DMS153 treated with DMSO at 0.1 percent for 48 hours (cell line): ENCODE measurements at regions not wholly inside any gene's neighbourhood (a gene's known extent, or its start where the extent isn't known, plus 50 kb on each side); places are given as distances from the start of the nearest gene placed in this dataset.
"Not testable (repeated sequence)": the region's sequence is repeated elsewhere in the genome, so short reads cannot be mapped to it uniquely, and the experiment has no call there.

ENCODE experiments used
- DNase-seq: peaks from one replicate; lab custom pipeline; 2025; ENCODE audit not compliant: unreplicated experiment; lab: John Stamatoyannopoulos, UW

DNA sequence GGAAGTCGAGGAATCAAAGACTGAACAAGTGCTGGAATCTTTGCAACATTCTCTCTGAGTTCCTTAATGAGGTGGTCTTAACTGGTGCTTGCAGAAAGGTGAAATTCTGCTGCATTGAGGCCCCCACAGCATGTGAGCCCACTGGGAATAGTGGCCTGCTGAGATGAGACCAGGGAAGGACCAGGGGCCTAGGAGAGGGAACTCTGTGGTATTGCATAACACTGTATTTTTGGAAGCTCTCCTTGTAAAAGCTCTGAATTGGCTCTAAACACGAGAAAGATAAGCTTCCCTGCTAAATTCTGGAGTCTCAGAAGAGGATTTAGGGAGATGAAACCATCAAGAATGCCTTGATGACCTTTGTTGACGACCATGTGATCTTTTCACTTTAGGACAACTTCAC lies 100.4 kb upstream of the TSC22D1 start:
- no peak for DNase-seq

DNA sequence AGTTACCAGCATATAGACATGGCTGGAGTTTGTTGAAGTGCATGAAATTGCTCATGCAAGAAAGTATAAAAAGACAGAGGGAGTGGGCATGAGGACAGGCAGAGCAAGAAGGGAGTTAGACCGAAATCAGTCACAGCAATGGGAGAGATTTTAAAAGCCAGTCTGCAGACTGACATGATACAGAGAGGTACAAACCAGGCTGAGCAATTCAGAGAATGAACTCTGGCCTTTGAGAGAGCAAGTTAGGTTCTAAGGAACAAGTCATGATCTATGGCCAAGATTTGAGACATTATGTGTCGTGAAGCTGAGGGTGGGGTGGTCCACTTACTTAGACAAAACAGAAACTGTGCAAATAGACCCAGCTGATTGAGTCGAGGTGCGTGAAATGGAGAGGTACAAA lies 93.4 kb upstream of the TSC22D1 start:
- no peak for DNase-seq

- DNase-seq, result no peak
Measured at GRCh38 chr13:44668688-44669087, 92.6 kb upstream of the TSC22D1 start.

GRCh38 chr13:44667943-44668342 lies 91.8 kb upstream of the TSC22D1 start:
- no peak for DNase-seq

- not testable (repeated sequence) for DNase-seq
Measured at GRCh38 chr13:44666538-44666937, 90.4 kb upstream of the TSC22D1 start.

GRCh38 chr13:44664308-44664707 lies 88.2 kb upstream of the TSC22D1 start:
- DNase-seq, result no peak

DNA sequence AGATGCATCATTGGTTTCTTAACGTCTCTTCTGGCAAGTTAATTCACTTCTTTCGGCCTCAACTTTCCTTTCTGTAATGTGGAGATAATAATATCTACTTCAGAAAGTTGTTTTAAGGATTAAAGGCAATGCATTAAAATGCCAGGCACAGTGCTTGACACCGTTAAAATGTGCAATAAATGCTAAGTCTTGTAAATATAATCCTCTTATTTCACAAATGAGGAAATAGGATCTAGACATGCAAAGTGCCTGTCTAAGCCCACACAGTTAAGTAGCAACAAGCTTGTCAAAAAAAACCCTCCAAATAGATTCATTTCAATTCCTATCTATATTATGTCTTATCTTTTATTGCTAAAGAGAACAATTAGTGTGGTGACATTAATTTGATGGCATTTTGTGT lies 86.4 kb upstream of the TSC22D1 start:
- no peak for DNase-seq

DNA sequence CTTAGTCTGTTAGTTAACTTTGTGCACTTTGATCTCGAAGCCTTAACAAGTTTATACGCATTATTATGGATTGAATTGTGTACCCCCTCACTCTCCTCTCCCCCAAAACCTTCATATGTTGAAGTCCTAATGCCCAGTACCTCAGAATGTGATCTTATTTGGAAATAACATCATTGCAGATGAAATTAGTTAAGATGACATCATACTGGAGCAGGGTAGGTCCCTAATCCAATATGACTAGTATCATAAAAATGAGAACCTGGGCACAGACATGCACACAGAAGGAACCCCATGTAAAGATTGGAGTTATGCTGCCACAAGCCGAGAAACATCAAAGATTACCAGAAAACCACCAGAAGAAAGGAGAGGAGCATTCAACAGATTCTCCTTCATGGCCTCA lies 85.8 kb upstream of the TSC22D1 start:
- DNase-seq, result no peak

DNA sequence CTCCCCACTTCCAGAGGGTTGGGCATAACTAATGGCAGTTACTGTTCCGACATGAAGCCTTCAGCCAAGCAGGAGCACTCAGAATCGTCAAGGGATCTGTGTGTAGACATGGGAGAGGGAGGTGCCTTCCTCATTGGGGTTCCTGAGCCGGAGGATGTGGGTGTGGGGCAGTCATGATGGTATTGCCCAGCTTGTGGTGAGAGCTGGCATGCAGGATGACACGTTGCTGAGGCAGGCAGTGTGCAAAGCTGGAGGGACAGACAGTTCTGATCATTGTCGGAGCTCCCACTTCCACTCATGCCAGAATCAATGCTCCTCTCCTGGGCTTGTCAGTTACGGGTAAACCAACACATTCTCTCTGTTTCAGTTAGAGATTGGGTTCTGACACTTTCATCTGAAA lies 83.9 kb upstream of the TSC22D1 start:
- no peak for DNase-seq

- DNase-seq, result no peak
Measured at GRCh38 chr13:44652962-44653660, 77.0 kb upstream of the TSC22D1 start.

DNA sequence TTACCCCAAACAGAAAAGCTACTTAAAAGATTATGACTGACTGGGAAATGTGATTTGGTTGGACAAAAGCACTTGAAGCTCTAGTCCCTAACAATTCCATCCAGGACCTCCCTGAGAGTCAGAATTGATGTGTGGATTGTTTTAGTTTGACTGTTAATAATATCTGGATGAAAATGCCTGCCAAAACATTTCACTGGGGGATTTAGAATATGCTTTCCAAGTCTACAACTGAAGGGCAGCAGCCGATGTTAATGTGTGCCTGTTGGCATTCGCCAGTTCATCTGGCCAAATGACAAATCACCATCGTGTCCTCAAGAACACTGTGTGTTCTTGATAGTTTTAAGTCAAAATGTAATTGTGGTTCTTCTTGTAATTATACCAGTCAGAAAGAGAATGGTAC lies 76.0 kb upstream of the TSC22D1 start:
- DNase-seq, result no peak

DNA sequence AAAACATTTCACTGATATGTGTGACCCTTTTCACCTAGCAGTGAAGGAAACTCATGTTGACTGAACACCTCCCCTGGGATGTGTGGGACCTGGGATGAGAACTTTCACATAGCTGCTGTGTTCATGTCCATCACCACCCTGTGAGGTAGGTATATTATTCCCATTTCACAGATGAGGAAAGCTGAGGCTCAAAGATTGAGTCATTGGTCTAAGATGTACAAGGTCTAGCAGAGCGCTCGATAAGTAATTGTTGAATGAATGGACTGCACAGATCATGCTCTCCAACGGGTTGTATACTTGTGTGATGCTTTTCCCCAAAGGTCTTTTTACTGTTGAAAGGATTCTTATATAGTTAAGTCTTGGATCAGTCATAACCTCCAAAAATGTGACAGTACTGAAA lies 75.6 kb upstream of the TSC22D1 start:
- DNase-seq, result no peak

DNA sequence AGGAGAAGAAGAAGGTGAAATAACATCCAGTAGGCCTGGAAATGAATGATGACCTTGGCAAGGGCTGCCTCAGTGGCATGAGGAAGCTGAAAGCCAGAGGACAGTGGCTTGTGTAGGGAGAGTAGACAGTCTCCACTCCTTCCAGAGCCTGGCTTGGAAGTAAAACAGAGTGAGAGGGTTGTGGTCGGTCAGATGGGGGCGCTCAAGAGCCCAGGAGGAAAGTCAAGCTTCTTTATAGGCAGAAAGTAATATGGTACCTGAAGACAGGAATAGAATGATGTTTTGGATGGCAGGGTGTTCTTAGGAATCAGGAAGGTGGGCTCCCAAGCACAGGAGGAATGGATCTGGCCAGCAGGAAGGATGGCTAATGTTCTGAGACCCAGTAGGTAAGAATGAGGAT lies 75.1 kb upstream of the TSC22D1 start:
- no peak for DNase-seq

- no peak for DNase-seq
Measured at GRCh38 chr13:44649834-44650233, 73.7 kb upstream of the TSC22D1 start.

- DNase-seq, result no peak
Measured at GRCh38 chr13:44649104-44649428, 72.9 kb upstream of the TSC22D1 start.

DNA sequence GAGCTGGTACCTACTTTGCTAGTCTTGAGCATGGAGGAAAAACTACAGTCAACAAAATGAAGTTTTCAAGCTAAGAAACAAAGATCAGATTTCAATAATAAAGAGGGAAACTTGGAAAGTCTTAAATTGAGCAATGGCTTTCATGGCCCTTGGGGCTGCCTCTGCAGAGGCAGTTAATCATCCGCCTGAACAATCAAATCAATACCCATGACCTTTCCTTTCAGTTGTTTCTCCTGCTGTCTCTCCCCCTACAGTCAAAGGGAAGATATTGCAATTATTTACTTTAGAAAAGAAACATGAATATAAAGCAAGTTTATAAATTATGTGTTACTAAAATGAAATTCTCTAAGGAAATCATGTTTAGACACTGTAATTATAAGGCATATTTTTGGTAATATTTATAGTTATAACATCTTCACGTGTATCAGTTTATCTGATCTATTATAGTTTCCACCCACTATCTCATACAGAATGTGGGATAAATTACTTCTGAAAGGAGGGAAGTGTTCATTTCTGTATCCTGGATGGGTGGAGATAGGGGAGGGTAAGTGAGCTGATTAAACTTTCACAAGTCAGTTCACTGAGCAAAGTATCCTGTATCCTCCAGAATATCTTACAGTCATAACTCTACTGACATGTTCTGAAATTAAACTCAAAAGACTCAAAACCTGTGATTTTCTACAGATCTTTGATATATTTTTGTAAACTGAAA lies 72.4 kb upstream of the TSC22D1 start:
- no peak for DNase-seq

- DNase-seq, result not testable (repeated sequence)
Measured at GRCh38 chr13:44647560-44647959, 71.4 kb upstream of the TSC22D1 start.

GRCh38 chr13:44646044-44646443 lies 69.9 kb upstream of the TSC22D1 start:
- no peak for DNase-seq

DNA sequence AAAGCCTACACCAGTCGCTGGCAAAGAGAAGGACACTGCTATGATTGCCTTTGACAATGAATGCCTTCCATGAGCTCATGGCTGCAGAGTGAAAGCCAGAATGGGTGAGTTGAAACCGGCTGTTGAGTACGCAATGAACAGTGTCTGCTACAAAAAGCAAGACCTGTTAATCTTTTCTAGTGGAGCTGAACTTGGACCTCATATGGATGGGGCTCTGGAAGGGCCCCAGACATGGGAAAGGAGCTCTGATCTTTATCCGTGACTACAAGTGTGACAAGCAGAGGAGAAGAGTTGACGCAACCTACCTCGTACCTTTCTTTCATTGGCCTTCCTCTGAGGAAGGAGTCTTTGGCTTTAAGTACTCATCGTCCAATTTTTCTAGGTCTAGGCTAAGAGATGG lies 67.1 kb upstream of the TSC22D1 start:
- no peak for DNase-seq

- no peak for DNase-seq
Measured at GRCh38 chr13:44637581-44637980, 61.5 kb upstream of the TSC22D1 start.

- DNase-seq, result no peak
Measured at GRCh38 chr13:44629465-44630183, 53.5 kb upstream of the TSC22D1 start.

- not testable (repeated sequence) for DNase-seq
Measured at GRCh38 chr13:44628826-44629225, 52.7 kb upstream of the TSC22D1 start.
